Right atrium auricular region (tissue), 2 donors: ENCODE measurements at regions not wholly inside any gene's neighbourhood (a gene's known extent, or its start where the extent isn't known, plus 50 kb on each side); places are given as distances from the start of the nearest gene placed in this dataset.
A peak's percentile ranks its signal among the peaks of the same experiment; 100 is the strongest.

Experiments used
- DNase-seq: peaks from one replicate; pipeline ENCODE4 v3.0.0-alpha.2; 2019; ENCODE audit warnings: low spot score
- H3K27ac ChIP-seq, 2 donors: fragments of 200-600 bp; sonication (generic); 1 replicate in 1 of 2; 2 replicates in 1 of 2; pipeline ENCODE4 v1.5.1; 2016 to 2019
- H3K27me3 ChIP-seq, 2 donors: fragments of 200-600 bp; sonication (generic); one replicate each; pipeline versions ENCODE4 v1.5.1 to v1.6.0; 2017 to 2019
- H3K36me3 ChIP-seq: fragments of 200-600 bp; sonication (generic); one replicate; pipeline ENCODE4 v1.5.1; 2016
- H3K4me1 ChIP-seq, 2 donors: fragments of 200-600 bp; sonication (generic); one replicate each; pipeline versions ENCODE4 v1.5.1 to v1.6.0; 2017 to 2019
- H3K4me3 ChIP-seq, 2 donors: fragments of 200-600 bp; sonication (generic); 1 replicate in 1 of 2; 2 replicates in 1 of 2; pipeline ENCODE4 v1.5.1; 2017 to 2019; ENCODE audit warnings: mild to moderate bottlenecking in 1 of 2, moderate library complexity in 1 of 2
- H3K9me3 ChIP-seq, 2 donors: fragments of 200-600 bp; sonication (generic); one replicate each; pipeline ENCODE4 v1.5.1; 2019
- TF ChIP-seq, protein P1 (sequence below), 2 donors: fragments of 200-600 bp; sonication (generic); IDR thresholded peaks; one replicate each; pipeline ENCODE4 v1.5.1; 2019; ENCODE audit warnings: antibody characterized with exemption in 2 of 2

DNA sequence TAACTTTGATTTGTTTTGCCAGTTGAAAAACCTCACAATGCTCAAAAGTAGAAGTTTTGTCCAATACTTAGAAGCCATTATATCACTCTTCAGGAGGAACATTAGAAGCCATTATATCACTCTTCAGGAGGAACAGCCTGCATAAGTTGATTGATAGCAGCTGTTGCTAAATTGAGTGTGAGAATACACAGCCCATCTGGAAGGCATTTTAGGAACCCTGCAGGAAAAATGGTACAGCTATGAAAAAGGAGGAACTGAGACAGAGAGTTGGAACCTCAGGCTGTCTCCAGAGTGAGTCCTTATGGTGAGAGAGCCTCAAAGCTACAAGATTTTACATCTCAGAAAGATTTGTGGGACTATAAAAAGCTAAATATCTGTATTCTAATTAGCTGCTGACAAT lies 207.0 kb downstream of the MYRFL start:
- H3K9me3 ChIP-seq = no peaks in the 10 kb centered on the region

DNA sequence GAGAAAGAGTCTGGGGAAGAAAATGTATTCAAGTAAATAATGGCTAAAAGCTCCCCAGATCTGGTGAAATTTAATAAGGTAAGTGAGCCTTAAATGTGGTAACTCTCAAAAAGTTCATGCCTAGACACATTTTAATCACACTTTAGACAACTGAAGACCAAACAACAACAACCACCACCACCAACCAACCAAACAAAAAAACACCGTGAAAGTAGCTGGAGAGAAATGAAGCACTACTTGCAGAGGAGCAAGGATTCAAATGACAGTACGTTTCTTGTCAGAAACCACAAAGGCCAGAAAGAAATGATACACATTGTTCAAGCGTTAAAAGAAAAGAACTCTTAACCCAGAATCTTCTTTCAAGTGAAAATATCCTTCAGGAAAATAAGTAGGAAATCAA lies 208.3 kb downstream of the MYRFL start:
- TF ChIP-seq, protein P1, sequence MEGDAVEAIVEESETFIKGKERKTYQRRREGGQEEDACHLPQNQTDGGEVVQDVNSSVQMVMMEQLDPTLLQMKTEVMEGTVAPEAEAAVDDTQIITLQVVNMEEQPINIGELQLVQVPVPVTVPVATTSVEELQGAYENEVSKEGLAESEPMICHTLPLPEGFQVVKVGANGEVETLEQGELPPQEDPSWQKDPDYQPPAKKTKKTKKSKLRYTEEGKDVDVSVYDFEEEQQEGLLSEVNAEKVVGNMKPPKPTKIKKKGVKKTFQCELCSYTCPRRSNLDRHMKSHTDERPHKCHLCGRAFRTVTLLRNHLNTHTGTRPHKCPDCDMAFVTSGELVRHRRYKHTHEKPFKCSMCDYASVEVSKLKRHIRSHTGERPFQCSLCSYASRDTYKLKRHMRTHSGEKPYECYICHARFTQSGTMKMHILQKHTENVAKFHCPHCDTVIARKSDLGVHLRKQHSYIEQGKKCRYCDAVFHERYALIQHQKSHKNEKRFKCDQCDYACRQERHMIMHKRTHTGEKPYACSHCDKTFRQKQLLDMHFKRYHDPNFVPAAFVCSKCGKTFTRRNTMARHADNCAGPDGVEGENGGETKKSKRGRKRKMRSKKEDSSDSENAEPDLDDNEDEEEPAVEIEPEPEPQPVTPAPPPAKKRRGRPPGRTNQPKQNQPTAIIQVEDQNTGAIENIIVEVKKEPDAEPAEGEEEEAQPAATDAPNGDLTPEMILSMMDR (IDR thresholded peaks at IDR 0.05) = no peak
- H3K4me1 ChIP-seq = no peaks in the 10 kb centered on the region
- no peaks in the 10 kb centered on the region for H3K36me3 ChIP-seq
- H3K9me3 ChIP-seq = no peaks in the 10 kb centered on the region
- no peak overlapping the region for H3K27ac ChIP-seq
- DNase-seq = no peak
- no peaks in the 10 kb centered on the region for H3K27me3 ChIP-seq
- no peak overlapping the region for H3K4me3 ChIP-seq

More for the DNA sequence above, 207.0 kb downstream of the MYRFL start:
- TF ChIP-seq, protein P1 (IDR thresholded peaks at IDR 0.05) = no peak
- no peak overlapping the region for H3K4me3 ChIP-seq
- no peaks in the 10 kb centered on the region for H3K27me3 ChIP-seq
- no peaks in the 10 kb centered on the region for H3K36me3 ChIP-seq
- no peak overlapping the region for H3K27ac ChIP-seq
- DNase-seq = no peak
- H3K4me1 ChIP-seq = no peaks in the 10 kb centered on the region

DNA sequence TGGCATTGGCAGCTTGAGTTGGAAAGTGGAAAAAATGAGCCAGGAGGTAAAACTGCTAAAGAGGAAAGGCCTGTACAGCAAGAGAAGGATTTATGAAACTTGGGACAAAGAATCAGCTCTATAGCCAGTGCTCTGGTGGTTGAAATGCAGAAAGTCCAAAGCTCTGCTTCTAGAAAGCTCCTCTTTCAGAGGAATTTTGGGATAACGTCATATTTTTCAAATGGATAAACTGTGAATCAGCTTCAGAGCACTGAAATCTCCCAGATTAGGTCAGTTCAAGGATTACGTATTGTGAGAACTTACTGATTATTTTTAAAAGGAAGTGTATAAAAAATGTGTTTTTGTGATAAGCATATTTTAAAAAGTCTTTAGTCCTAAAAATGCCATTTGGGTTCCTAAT lies 203.1 kb upstream of the CNOT2 start:
- Histone ChIP-seq H3K4me1 (peaks cover 0 to 16% of the 10 kb centered on the region in 2 donors), H3K36me3 (no peaks in the 10 kb centered on the region), H3K9me3 (no peaks in the 10 kb centered on the region), H3K27ac (peak overlapping the region in 1 of 2 donors; percentile 7), H3K4me3 (no peak overlapping the region), H3K27me3 (no peaks in the 10 kb centered on the region)
- TF ChIP-seq, protein P1 (IDR thresholded peaks at IDR 0.05) = no peak
- no peak for DNase-seq

DNA sequence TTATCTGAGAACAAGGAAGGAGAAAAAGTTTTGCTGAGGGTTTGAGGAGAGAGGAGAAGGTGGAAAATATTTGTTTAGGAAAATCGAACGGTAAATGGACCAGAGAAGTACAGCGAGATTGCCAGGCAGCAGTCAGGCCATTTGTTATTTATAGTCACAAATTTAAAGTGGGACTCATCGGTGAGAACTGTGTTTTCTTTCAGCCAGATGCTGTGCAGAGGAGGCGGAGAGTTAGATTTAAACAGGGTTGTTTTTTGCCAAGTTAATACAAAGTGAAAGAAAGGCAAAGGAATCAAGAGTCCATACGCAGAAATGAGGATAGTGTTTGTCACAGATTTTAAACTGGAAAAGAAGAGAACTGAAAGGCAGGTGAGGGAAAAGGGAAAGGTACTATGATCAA lies 200.6 kb upstream of the CNOT2 start:
- TF ChIP-seq, protein P1 (IDR thresholded peaks at IDR 0.05) = no peak
- Histone ChIP-seq H3K27ac (no peak overlapping the region), H3K4me1 (peaks cover 0 to 16% of the 10 kb centered on the region in 2 donors), H3K4me3 (no peak overlapping the region), H3K9me3 (no peaks in the 10 kb centered on the region), H3K27me3 (no peaks in the 10 kb centered on the region), H3K36me3 (no peaks in the 10 kb centered on the region)
- no peak for DNase-seq

DNA sequence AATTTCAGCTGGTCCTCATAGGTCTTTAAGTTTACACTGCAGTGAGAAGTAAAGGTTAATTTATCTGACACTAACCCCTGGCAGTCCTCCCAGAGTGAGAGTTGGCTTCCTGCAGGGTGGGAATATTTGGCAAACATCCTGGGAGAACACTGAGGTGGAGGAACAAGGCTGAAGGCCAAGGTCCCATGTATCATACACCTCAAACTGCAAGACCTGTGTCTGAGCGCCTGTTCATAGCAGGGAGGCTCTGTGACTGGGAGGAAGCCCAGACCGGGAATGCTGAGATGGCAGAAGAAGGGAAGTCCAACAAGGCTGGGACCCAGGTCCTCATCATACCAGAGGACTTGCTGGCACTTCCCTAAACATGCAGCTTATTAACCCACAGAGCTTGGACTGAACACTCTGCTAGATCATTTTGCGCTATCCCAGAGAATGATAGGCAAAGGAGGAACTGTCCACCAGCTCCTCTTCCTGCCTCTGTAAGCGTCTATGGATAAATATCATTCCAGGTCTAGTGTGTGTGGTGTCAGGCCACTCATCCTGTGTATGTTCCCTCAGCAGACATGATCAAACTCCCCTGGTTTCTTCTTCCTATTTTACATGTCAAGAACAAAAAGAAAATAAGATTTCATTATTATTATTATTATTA lies 199.6 kb upstream of the CNOT2 start:
- Histone ChIP-seq H3K4me3 (no peak overlapping the region), H3K9me3 (no peaks in the 10 kb centered on the region), H3K36me3 (no peaks in the 10 kb centered on the region), H3K27me3 (no peaks in the 10 kb centered on the region), H3K4me1 (peaks cover 0 to 16% of the 10 kb centered on the region in 2 donors), H3K27ac (no peak overlapping the region)
- DNase-seq = no peak
- TF ChIP-seq, protein P1 (IDR thresholded peaks at IDR 0.05) = no peak

DNA sequence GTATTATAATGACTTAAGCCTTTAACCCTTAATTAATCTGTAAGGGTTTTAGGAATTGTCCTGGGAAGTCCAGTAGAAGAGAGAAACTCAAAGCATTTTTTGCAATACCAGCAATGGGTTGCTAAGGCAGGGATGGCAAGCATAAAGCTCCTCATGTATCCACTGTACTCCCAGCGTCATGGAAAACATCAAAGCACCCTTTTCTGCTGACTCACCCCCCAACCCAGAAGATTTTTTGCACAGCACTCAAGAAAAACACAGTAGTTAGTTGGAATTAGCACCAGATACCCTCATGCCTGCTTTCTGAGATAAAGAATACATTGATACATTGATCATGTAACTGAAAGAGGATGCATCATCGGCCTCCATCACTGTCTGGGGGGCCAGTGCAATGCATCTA lies 199.1 kb upstream of the CNOT2 start:
- Histone ChIP-seq H3K36me3 (no peaks in the 10 kb centered on the region), H3K27ac (no peak overlapping the region), H3K4me3 (no peak overlapping the region), H3K27me3 (no peaks in the 10 kb centered on the region), H3K9me3 (no peaks in the 10 kb centered on the region), H3K4me1 (peaks cover 0 to 16% of the 10 kb centered on the region in 2 donors)
- TF ChIP-seq, protein P1 (IDR thresholded peaks at IDR 0.05) = no peak
- DNase-seq = no peak
